Gastrocnemius medialis (tissue), 4 donors: ENCODE measurements at regions not wholly inside any gene's neighbourhood (a gene's known extent, or its start where the extent isn't known, plus 50 kb on each side); places are given as distances from the start of the nearest gene placed in this dataset.

Experiments used
- CTCF ChIP-seq, 5 experiments: fragments of 450-650 bp in 3 of 5; fragments of 200-600 bp in 2 of 5; sonication (generic) in 2 of 5; IDR thresholded peaks in 4 of 5; conservative IDR thresholded peaks in 1 of 5; 1 replicate in 4 of 5; 2 replicates in 1 of 5; pipeline ENCODE4 v1.5.1; 2016 to 2019; ENCODE audit warnings: antibody characterized with exemption in 5 of 5, mild to moderate bottlenecking in 3 of 5, moderate library complexity in 3 of 5
- POLR2A ChIP-seq, 2 donors: fragments of 450-650 bp; IDR thresholded peaks; one replicate each; pipeline ENCODE4 v1.6.1; 2017; ENCODE audit warnings: antibody characterized with exemption in 2 of 2, mild to moderate bottlenecking in 2 of 2, moderate library complexity in 2 of 2

GRCh38 chr3:182172534-182172933, 460.8 kb downstream of the SOX2 start:
- TF ChIP-seq CTCF (IDR thresholded peaks at IDR 0.05 in 4 of 5, conservative IDR thresholded peaks at IDR 0.05 in 1 of 5) (no peak), POLR2A (IDR thresholded peaks at IDR 0.05) (no peak)
